Mammary epithelial cell (primary cell): ENCODE measurements at regions not wholly inside any gene's neighbourhood (a gene's known extent, or its start where the extent isn't known, plus 50 kb on each side); places are given as distances from the start of the nearest gene placed in this dataset.

Experiments used
- EZH2 ChIP-seq: IDR thresholded peaks from 2 replicates; pipeline ENCODE4 v1.6.1; 2012; ENCODE audit warnings: low read length, inconsistent platforms, borderline replicate concordance
- TF ChIP-seq, protein P1 (sequence below), 2 donors: IDR thresholded peaks in 1 of 2; conservative IDR thresholded peaks in 1 of 2; 2 replicates each; pipeline ENCODE4 v1.5.1; 2011 to 2012; ENCODE audit warnings: inconsistent platforms in 2 of 2, low read length in 2 of 2, mild to moderate bottlenecking in 2 of 2, control low read depth in 1 of 2, low read depth in 1 of 2; ENCODE audit not compliant: insufficient read depth in 1 of 2; ENCODE audit errors: extremely low read depth in 1 of 2

DNA sequence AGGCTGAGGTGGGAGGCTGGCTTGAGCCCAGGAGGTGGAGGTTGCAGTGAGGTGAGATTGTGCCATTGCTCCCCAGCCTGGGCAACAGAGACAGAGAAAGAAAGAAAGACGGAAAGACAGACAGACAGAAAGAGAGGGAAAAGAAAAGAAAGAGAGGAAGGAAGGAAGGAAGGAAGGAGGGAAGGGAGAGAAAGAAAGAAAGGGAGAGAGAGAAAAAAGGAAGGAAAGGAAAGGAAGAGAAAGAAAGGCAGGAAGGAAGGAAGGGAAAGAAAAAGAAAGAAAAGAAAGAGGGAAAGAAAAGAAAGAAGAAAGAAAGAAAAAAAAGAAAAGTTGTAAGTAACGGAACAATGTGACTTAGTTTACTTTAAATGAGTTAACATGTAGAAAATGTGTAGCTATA is 260.7 kb upstream of the GRM7 start:
- TF ChIP-seq, protein P1, sequence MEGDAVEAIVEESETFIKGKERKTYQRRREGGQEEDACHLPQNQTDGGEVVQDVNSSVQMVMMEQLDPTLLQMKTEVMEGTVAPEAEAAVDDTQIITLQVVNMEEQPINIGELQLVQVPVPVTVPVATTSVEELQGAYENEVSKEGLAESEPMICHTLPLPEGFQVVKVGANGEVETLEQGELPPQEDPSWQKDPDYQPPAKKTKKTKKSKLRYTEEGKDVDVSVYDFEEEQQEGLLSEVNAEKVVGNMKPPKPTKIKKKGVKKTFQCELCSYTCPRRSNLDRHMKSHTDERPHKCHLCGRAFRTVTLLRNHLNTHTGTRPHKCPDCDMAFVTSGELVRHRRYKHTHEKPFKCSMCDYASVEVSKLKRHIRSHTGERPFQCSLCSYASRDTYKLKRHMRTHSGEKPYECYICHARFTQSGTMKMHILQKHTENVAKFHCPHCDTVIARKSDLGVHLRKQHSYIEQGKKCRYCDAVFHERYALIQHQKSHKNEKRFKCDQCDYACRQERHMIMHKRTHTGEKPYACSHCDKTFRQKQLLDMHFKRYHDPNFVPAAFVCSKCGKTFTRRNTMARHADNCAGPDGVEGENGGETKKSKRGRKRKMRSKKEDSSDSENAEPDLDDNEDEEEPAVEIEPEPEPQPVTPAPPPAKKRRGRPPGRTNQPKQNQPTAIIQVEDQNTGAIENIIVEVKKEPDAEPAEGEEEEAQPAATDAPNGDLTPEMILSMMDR (conservative IDR thresholded peaks at IDR 0.05 in 1 of 2, IDR thresholded peaks at IDR 0.05 in 1 of 2; ENCODE audit: extremely low read depth in 1 of 2, insufficient read depth in 1 of 2, low read depth in 1 of 2, low read length in 2 of 2), result no peak
- no peak for TF ChIP-seq EZH2
